ENCODE measurements at regions not wholly inside any gene's neighbourhood (a gene's known extent, or its start where the extent isn't known, plus 50 kb on each side); places are given as distances from the start of the nearest gene placed in this dataset.

- no peak for ATAC-seq (ENCODE audit: low read depth)
These were observed 405.7 kb downstream of the RNF144B start for GRCh38 chr6:18792866-18793265.

More at GRCh38 chr6:18792866-18793265, 405.7 kb downstream of the RNF144B start:
- Histone ChIP-seq H4K8ac (ENCODE audit: low read depth in 2 of 2, low read length in 2 of 2) (no peak overlapping the region), H2AFZ (replicated peaks; ENCODE audit: low read length, poor library complexity) (no peak overlapping the region), H2BK120ac (ENCODE audit: low read depth, low read length) (no peak overlapping the region), H4K5ac (ENCODE audit: low read depth, low read length) (no peak overlapping the region), H3K9ac (ENCODE audit: low read depth, low read length) (no peak overlapping the region), H2AK9ac (replicated peaks; ENCODE audit: low read depth, low read length, poor library complexity) (no peak overlapping the region), H3K4me2 (ENCODE audit: low read depth, low read length) (no peak overlapping the region), H3K23ac (ENCODE audit: low read depth, low read length) (no peak overlapping the region), H4K91ac (ENCODE audit: insufficient read depth, low read depth, low read length) (no peak overlapping the region), H3K79me1 (ENCODE audit: low read depth in 1 of 2, low read length in 2 of 2) (no peaks in the 10 kb centered on the region), H3K4me1 (ENCODE audit: control insufficient read depth, insufficient read depth, low read length) (no peaks in the 10 kb centered on the region), H4K20me1 (ENCODE audit: insufficient read depth, low read length) (no peaks in the 10 kb centered on the region), H3K36me3 (ENCODE audit: control insufficient read depth, insufficient read depth, low read length) (no peaks in the 10 kb centered on the region), H3K18ac (ENCODE audit: low read depth, low read length) (no peak overlapping the region), H3K4ac (ENCODE audit: low read depth, low read length) (no peak overlapping the region), H3K14ac (replicated peaks; ENCODE audit: low read depth, low read length) (no peak overlapping the region), H2BK15ac (ENCODE audit: low read depth, low read length) (no peak overlapping the region), H3K27ac (ENCODE audit: insufficient read depth, low read length) (no peak overlapping the region), H3K27me3 (ENCODE audit: control insufficient read depth, insufficient read depth, low read length) (no peaks in the 10 kb centered on the region), H3K4me3 (ENCODE audit: insufficient read depth, low read depth, low read length) (no peak overlapping the region), H2BK20ac (ENCODE audit: low read depth, low read length) (no peak overlapping the region), H3K56ac (ENCODE audit: extremely low read depth, insufficient read depth, low read length) (no peak overlapping the region), H3K9me1 (ENCODE audit: insufficient read depth, low read length) (no peaks in the 10 kb centered on the region), H2BK5ac (ENCODE audit: low read depth, low read length, poor library complexity, severe bottlenecking) (no peak overlapping the region), H3K9me3 (ENCODE audit: control insufficient read depth, insufficient read depth, low read length) (peaks cover 5% of the 10 kb centered on the region; the same call in 1 of the 2 replicates), H2AK5ac (ENCODE audit: low read depth, low read length) (no peak overlapping the region)
- dilution Hi-C loops (cut with HindIII; ENCODE audit: low sequenced_read_pairs, unreplicated experiment) (no loop called here), in situ Hi-C loops (cut with MboI; ENCODE audit: low sequenced_read_pairs) (no loop called here), intact Hi-C loops (cut with micrococcal nuclease) (no loop called here)
- no peak for DNase-seq
- TF ChIP-seq RAD21 (IDR thresholded peaks at IDR 0.05; ENCODE audit: low read length) (no peak), USF2 (IDR thresholded peaks at IDR 0.05; ENCODE audit: low read depth, low read length) (no peak), NFE2L2 (IDR thresholded peaks at IDR 0.05; ENCODE audit: low read depth, low read length) (no peak), CEBPB (IDR thresholded peaks at IDR 0.05; ENCODE audit: low read depth, low read length) (no peak), CTCF (conservative IDR thresholded peaks at IDR 0.05; ENCODE audit: low read depth, low read length) (no peak), CHD1 (IDR thresholded peaks at IDR 0.05; ENCODE audit: low read depth, low read length) (no peak), BHLHE40 (IDR thresholded peaks at IDR 0.05; ENCODE audit: low read depth, low read length) (no peak), POLR2A (IDR thresholded peaks at IDR 0.05; ENCODE audit: low read depth, low read length) (no peak), ELK1 (IDR thresholded peaks at IDR 0.05; ENCODE audit: borderline replicate concordance, low read depth, low read length) (no peak), MAZ (IDR thresholded peaks at IDR 0.05; ENCODE audit: borderline replicate concordance, low read depth, low read length) (no peak), MAFK (IDR thresholded peaks at IDR 0.05; ENCODE audit: low read depth, low read length) (no peak), FOS (IDR thresholded peaks at IDR 0.05; ENCODE audit: low read depth, low read length) (no peak), SMC3 (IDR thresholded peaks at IDR 0.05; ENCODE audit: low read depth, low read length) (no peak), RFX5 (IDR thresholded peaks at IDR 0.05; ENCODE audit: low read depth, low read length) (no peak), MXI1 (IDR thresholded peaks at IDR 0.05; ENCODE audit: borderline replicate concordance, low read depth, low read length) (no peak), RCOR1 (IDR thresholded peaks at IDR 0.05; ENCODE audit: insufficient replicate concordance, low read length) (no peak)
- no TSS peak for BruUV-seq (replicated peaks)
- WGBS, 2 experiments (ENCODE audit: extremely low coverage in 2 of 2, insufficient read length in 1 of 2), result no CpG with 5 or more reads among the region's 3 CpGs
- POLR2A ChIA-PET (ENCODE audit: unreplicated experiment), result no interaction called here
- CTCF ChIA-PET, result no interaction called here

Measured in IMR-90 (cell line).